Mesenchymal stem cell (in vitro differentiated cells and primary cell): ENCODE measurements at regions not wholly inside any gene's neighbourhood (a gene's known extent, or its start where the extent isn't known, plus 50 kb on each side); places are given as distances from the start of the nearest gene placed in this dataset.
"Not testable (repeated sequence)": the region's sequence is repeated elsewhere in the genome, so short reads cannot be mapped to it uniquely, and the experiment has no call there.

Experiments
- DNase-seq: peaks from one replicate; pipeline ENCODE4 v3.0.0-alpha.2; 2013
- H2AFZ ChIP-seq: one replicate; pipeline ENCODE4 v1.6.1; 2013; ENCODE audit warnings: low read depth, mild to moderate bottlenecking, control low read depth, inconsistent platforms, low read length, moderate library complexity
- H2AK5ac ChIP-seq: 2 replicates; pipeline ENCODE4 v1.6.1; 2013; ENCODE audit warnings: low read length, moderate library complexity, mild to moderate bottlenecking, inconsistent platforms; ENCODE audit not compliant: severe bottlenecking
- H2BK120ac ChIP-seq: one replicate; pipeline ENCODE4 v1.6.1; 2013; ENCODE audit warnings: low read depth, mild to moderate bottlenecking, inconsistent platforms, low read length, moderate library complexity
- H2BK12ac ChIP-seq, 2 experiments: one replicate each; pipeline ENCODE4 v1.6.1; 2013; ENCODE audit warnings: inconsistent platforms in 2 of 2, low read length in 2 of 2, mild to moderate bottlenecking in 2 of 2, moderate library complexity in 2 of 2, control low read depth in 1 of 2
- H2BK15ac ChIP-seq: one replicate; pipeline ENCODE4 v1.6.1; 2013; ENCODE audit warnings: mild to moderate bottlenecking, low read depth, inconsistent platforms; ENCODE audit not compliant: poor library complexity, severe bottlenecking
- H2BK5ac ChIP-seq: 2 replicates; pipeline ENCODE4 v1.6.1; 2013; ENCODE audit warnings: low read depth, mild to moderate bottlenecking, low read length, control low read depth, inconsistent platforms; ENCODE audit not compliant: poor library complexity, severe bottlenecking
- H3K14ac ChIP-seq, 2 experiments: one replicate each; pipeline ENCODE4 v1.6.1; 2013; ENCODE audit warnings: inconsistent platforms in 2 of 2, low read length in 2 of 2, control low read depth in 1 of 2, mild to moderate bottlenecking in 1 of 2, moderate library complexity in 1 of 2
- H3K18ac ChIP-seq, 2 experiments: one replicate each; pipeline ENCODE4 v1.6.1; 2013; ENCODE audit warnings: inconsistent platforms in 2 of 2, low read length in 2 of 2, control low read depth in 1 of 2, low read depth in 1 of 2, mild to moderate bottlenecking in 1 of 2
- H3K23ac ChIP-seq, 2 experiments: one replicate each; pipeline ENCODE4 v1.6.1; 2013; ENCODE audit warnings: inconsistent platforms in 2 of 2, low read length in 2 of 2, mild to moderate bottlenecking in 2 of 2, moderate library complexity in 2 of 2, control low read depth in 1 of 2
- H3K27ac ChIP-seq: 2 replicates; pipeline ENCODE4 v1.5.1; 2013; ENCODE audit warnings: mild to moderate bottlenecking, moderate library complexity, low read length, control low read depth, inconsistent platforms; ENCODE audit not compliant: poor library complexity, severe bottlenecking
- H3K27me3 ChIP-seq, 2 experiments: 2 replicates each; pipeline versions ENCODE4 v1.6.1 to v1.7.0; 2013; ENCODE audit warnings: low read length in 2 of 2, mild to moderate bottlenecking in 2 of 2, moderate library complexity in 2 of 2, control low read depth in 1 of 2, inconsistent platforms in 1 of 2; ENCODE audit not compliant: control insufficient read depth in 1 of 2, insufficient read depth in 1 of 2
- H3K36me3 ChIP-seq, 2 experiments: 2 replicates each; pipeline versions ENCODE4 v1.6.1 to v1.7.0; 2013; ENCODE audit warnings: low read length in 2 of 2, control low read depth in 1 of 2, inconsistent platforms in 1 of 2, low read depth in 1 of 2, mild to moderate bottlenecking in 1 of 2; ENCODE audit not compliant: insufficient read depth in 2 of 2, control insufficient read depth in 1 of 2
- H3K4ac ChIP-seq, 2 experiments: one replicate each; pipeline ENCODE4 v1.6.1; 2013; ENCODE audit warnings: inconsistent platforms in 2 of 2, low read length in 2 of 2, mild to moderate bottlenecking in 2 of 2, moderate library complexity in 2 of 2, control low read depth in 1 of 2, low read depth in 1 of 2
- H3K4me1 ChIP-seq: 2 replicates; pipeline ENCODE4 v1.6.1; 2013; ENCODE audit warnings: low read depth, low read length, control low read depth; ENCODE audit not compliant: control insufficient read depth, insufficient read depth
- H3K4me2 ChIP-seq: 2 replicates; pipeline ENCODE4 v1.6.1; 2013; ENCODE audit warnings: low read length, mild to moderate bottlenecking, inconsistent platforms; ENCODE audit not compliant: poor library complexity, severe bottlenecking
- H3K4me3 ChIP-seq, 2 experiments: 2 replicates each; pipeline versions ENCODE4 v1.5.1 to v1.7.0; 2013; ENCODE audit warnings: low read length in 2 of 2, mild to moderate bottlenecking in 2 of 2, control low read depth in 1 of 2, low read depth in 1 of 2; ENCODE audit not compliant: insufficient read depth in 1 of 2
- H3K79me1 ChIP-seq: replicated peaks from 2 replicates; pipeline ENCODE4 v1.6.1; 2013; ENCODE audit warnings: mild to moderate bottlenecking, control low read depth, low read length, inconsistent platforms; ENCODE audit not compliant: poor library complexity, severe bottlenecking
- H3K9ac ChIP-seq: 2 replicates; pipeline ENCODE4 v1.7.0; 2013; ENCODE audit warnings: mild to moderate bottlenecking, low read length, moderate library complexity
- H3K9me3 ChIP-seq: 2 replicates; pipeline ENCODE4 v1.7.0; 2013; ENCODE audit warnings: mild to moderate bottlenecking, low read length; ENCODE audit not compliant: control insufficient read depth
- H4K8ac ChIP-seq: one replicate; pipeline ENCODE4 v1.6.1; 2013; ENCODE audit warnings: inconsistent platforms, mild to moderate bottlenecking, low read length, moderate library complexity
- H4K91ac ChIP-seq: one replicate; pipeline ENCODE4 v1.6.1; 2013; ENCODE audit warnings: mild to moderate bottlenecking, low read length, inconsistent platforms
- WGBS: methylation state at CpG from one replicate; pipeline ENCODE4 v1.1.7; 2013; ENCODE audit warnings: mixed read lengths; 5-methylcytosine and 5-hydroxymethylcytosine counted together

DNA sequence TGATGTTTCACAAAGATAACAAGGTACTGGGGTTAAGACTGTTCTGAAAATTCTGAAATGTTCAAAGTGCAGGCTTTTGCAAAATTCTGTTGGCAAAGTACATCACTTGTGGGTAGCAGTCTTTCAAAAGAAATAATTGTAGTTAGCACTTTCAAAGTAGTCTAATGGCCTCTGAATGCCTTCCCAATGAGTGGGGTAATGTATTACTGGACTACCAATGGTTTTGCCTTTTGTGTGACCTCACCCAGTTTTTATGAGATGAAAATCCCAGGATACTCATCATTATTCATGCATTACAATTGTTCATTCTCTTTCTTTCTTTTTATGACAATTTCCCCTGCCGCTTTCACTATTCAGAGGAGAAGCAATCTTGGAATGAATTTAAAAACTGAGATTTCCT is 686.1 kb downstream of the GLUD2 start:
- Histone ChIP-seq H3K4ac (no peak overlapping the region), H2BK15ac (no peak overlapping the region), H3K4me2 (no peak overlapping the region), H3K23ac (no peak overlapping the region), H3K9me3 (no peaks in the 10 kb centered on the region), H3K27ac (no peak overlapping the region), H2AK5ac (no peak overlapping the region), H3K14ac (no peak overlapping the region), H2AFZ (no peak overlapping the region), H3K9ac (no peak overlapping the region), H3K27me3 (no peaks in the 10 kb centered on the region), H3K79me1 (no peaks in the 10 kb centered on the region), H3K4me1 (no peaks in the 10 kb centered on the region), H2BK12ac (no peak overlapping the region), H3K36me3 (no peaks in the 10 kb centered on the region), H4K91ac (no peak overlapping the region), H4K8ac (no peak overlapping the region), H3K18ac (no peak overlapping the region), H2BK5ac (no peak overlapping the region), H2BK120ac (no peak overlapping the region), H3K4me3 (no peak overlapping the region)
- DNase-seq = no peak
- no CpG with 5 or more reads among the region's 1 CpG for WGBS

- Histone ChIP-seq H3K14ac (no peak overlapping the region), H3K4me1 (no peaks in the 10 kb centered on the region), H3K23ac (no peak overlapping the region), H4K91ac (no peak overlapping the region), H2AFZ (no peak overlapping the region), H3K36me3 (no peaks in the 10 kb centered on the region), H3K9ac (no peak overlapping the region), H2AK5ac (no peak overlapping the region), H3K27ac (no peak overlapping the region), H2BK5ac (no peak overlapping the region), H2BK15ac (no peak overlapping the region), H2BK120ac (no peak overlapping the region), H4K8ac (no peak overlapping the region), H3K79me1 (no peaks in the 10 kb centered on the region), H3K4me3 (no peak overlapping the region), H3K9me3 (no peaks in the 10 kb centered on the region), H3K18ac (no peak overlapping the region), H3K4me2 (no peak overlapping the region), H2BK12ac (no peak overlapping the region), H3K4ac (no peak overlapping the region), H3K27me3 (no peaks in the 10 kb centered on the region)
- DNase-seq = no peak
- no CpG with 5 or more reads among the region's 2 CpGs for WGBS
These were observed 698.7 kb downstream of the GLUD2 start for GRCh38 chrX:121746105-121746504.

DNA sequence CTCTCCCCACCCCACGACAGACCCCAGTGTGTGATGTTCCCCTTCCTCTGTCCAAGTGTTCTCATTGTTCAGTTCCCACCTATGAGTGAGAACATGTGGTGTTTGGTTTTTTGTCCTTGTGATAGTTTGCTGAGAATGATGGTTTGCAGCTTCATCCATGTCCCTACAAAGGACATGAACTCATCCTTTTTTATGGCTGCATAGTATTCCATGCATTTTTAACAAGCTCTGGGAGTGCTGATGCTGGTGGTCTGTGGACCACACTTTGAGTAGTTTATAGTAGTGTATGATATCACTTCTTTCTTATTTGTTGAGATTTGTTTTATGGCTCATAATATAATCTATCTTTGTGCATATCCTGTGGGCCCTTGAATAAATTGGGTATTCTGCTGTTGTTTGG is 706.2 kb downstream of the GLUD2 start:
- H3K27ac ChIP-seq, H2BK12ac ChIP-seq, H3K4me3 ChIP-seq, H3K9me3 ChIP-seq, H4K91ac ChIP-seq, H3K14ac ChIP-seq, H2AFZ ChIP-seq, H2BK5ac ChIP-seq, H3K9ac ChIP-seq, H3K79me1 ChIP-seq, H3K4ac ChIP-seq, DNase-seq, H3K4me1 ChIP-seq, H3K36me3 ChIP-seq, H4K8ac ChIP-seq, H2BK15ac ChIP-seq, H3K27me3 ChIP-seq, H3K23ac ChIP-seq, H2BK120ac ChIP-seq, H2AK5ac ChIP-seq, H3K4me2 ChIP-seq, H3K18ac ChIP-seq: not testable (repeated sequence)
- no CpG with 5 or more reads among the region's 1 CpG for WGBS

GRCh38 chrX:121754301-121754700 is 706.9 kb downstream of the GLUD2 start:
- Histone ChIP-seq H3K79me1 (no peaks in the 10 kb centered on the region), H3K36me3 (no peaks in the 10 kb centered on the region), H3K4me2 (no peak overlapping the region), H3K18ac (no peak overlapping the region), H4K91ac (no peak overlapping the region), H3K23ac (no peak overlapping the region), H2BK12ac (no peak overlapping the region), H3K4me3 (no peak overlapping the region), H3K9ac (no peak overlapping the region), H3K4me1 (no peaks in the 10 kb centered on the region), H3K14ac (no peak overlapping the region), H3K9me3 (peaks cover 3% of the 10 kb centered on the region), H2BK15ac (no peak overlapping the region), H2AK5ac (no peak overlapping the region), H3K27me3 (no peaks in the 10 kb centered on the region), H2AFZ (no peak overlapping the region), H4K8ac (no peak overlapping the region), H2BK120ac (no peak overlapping the region), H3K4ac (no peak overlapping the region), H3K27ac (no peak overlapping the region), H2BK5ac (no peak overlapping the region)
- 59% methylated on average over 2 of the region's 2 CpGs for whole genome bisulfite sequencing
- no peak for DNase-seq
